GM21619 (cell line): ENCODE measurements at regions not wholly inside any gene's neighbourhood (a gene's known extent, or its start where the extent isn't known, plus 50 kb on each side); places are given as distances from the start of the nearest gene placed in this dataset.
"Not testable (repeated sequence)": the region's sequence is repeated elsewhere in the genome, so short reads cannot be mapped to it uniquely, and the experiment has no call there.

ENCODE experiments used
- ATAC-seq: cut with Tn5 transposase; IDR thresholded peaks from one replicate; pipeline ENCODE4 v1.9.1; 2021; ENCODE audit not compliant: unreplicated experiment

DNA sequence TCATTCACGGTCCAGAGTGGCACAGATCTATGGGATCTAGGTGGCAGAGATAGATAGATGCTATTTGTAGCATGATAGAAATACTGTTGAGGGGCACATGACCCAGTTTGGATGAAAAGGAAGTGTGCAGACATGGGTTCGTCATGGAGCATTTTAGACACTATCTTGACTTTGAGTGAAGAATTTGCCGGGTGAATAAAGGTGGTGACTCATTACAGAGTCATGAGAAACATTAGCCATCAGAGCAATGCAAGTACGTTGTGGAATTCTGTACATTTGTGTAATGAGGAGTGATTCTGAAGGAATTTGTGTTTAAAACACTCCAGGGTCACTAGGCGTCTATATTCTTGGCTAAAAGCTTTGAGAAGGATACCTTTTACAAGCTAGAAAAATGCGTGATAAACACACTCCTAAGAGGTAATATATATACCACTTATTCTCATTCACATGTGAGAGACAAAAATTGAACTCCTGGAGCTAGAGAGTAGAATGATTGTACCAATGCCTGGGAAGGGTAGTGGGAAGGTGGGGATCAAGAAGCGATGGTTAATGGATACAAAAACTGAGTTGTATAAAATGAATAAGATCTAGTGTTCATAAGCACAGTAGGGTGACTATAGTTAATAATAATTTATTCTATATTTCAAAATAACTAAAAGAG is 593.7 kb upstream of the LUZP2 start:
- no peak for ATAC-seq

GRCh38 chr11:23919455-23919854 is 577.4 kb upstream of the LUZP2 start:
- no peak for ATAC-seq

DNA sequence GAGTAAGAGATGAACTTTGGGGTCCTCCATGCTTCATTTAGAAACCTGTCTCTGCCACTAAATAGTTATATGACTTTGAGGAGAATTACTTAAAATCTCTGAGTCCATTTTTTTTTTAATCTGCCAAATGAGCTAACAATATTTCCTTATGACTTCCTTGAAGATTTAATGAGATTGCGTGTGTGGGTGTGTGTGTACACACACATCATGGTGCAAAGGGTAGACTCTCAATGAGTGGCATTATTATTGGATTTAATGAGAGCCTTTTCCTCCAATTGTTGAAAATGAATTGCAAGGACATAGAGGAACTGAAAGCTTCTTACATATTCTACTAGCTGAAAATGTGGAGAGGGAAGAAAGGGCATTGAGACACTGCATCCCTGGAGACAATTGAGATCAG is 573.5 kb upstream of the LUZP2 start:
- no peak for ATAC-seq

GRCh38 chr11:23924226-23924625 is 572.6 kb upstream of the LUZP2 start:
- ATAC-seq, result no peak

- ATAC-seq, result no peak
These were observed 565.4 kb upstream of the LUZP2 start for GRCh38 chr11:23931443-23931842.

DNA sequence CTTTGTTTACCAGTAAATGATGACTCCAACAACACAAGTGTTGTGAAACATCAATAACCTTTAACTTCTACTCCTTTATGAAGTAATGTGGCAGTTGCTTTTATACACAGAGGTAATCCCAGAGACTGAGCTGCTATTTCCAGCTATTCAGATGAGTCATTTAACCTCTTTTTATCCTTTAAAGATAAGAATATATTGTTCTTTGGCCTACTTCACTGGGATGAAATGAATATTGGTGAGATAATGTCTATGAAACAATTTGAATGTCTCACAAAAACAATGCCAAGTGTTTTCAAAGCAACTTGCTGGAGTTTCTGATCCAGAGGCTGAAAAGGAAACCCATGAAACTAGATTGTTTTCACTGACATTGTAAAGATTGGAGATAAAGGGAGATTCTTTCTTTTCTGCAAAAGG is 564.4 kb upstream of the LUZP2 start:
- no peak for ATAC-seq

DNA sequence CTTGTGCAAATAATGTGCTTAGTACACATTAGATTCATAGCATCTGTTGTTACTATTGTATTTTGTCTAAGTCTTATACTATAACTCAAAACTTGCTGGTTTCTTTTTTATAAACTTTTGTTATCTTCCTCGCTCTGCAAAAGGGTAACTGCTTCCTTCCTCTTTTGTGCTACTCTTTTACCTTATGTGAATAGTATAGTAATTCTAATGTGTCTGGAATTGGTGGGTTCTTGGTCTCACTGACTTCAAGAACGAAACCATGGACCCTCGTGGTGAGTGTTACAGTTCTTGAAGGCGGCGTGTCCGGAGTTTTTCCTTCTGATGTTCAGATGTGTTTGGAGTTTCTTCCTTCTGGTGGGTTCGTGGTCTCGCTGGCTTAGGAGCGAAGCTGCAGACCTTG is 563.1 kb upstream of the LUZP2 start:
- no peak for ATAC-seq

- not testable (repeated sequence) for ATAC-seq
These were observed 562.1 kb upstream of the LUZP2 start for GRCh38 chr11:23934671-23935270.

DNA sequence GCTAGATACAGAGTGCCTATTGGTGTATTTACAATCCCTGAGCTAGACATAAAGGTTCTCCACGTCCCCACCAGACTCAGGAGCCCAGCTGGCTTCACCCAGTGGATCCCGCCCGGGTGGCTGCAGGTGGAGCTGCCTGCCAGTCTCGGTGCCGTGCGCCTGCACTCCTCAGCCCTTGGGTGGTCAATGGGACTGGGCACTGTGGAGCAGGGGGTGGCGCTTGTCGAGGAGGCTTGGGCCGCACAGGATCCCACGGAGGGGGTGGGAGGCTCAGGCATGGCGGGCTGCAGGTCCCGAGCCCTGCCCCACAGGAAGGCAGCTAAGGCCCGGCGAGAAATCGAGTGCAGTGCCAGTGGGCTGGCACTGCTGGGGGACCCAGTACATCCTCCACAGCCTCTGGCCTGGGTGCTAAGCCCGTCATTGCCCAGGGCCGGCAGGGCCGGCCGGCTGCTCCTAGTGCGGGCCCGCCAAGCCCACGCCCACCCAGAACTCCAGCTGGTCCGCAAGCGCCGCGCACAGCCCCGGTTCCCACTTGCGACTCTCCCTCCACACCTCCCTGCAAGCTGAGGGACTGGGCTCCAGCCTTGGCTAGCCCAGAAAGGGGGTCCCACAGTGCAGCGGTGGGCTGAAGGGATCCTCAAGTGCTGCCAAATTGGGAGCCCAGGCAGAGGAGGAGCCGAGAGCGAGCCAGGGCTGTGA is 554.6 kb upstream of the LUZP2 start:
- ATAC-seq, result not testable (repeated sequence)

GRCh38 chr11:23944923-23945322 is 551.9 kb upstream of the LUZP2 start:
- no peak for ATAC-seq

- ATAC-seq, result no peak
These were observed 549.0 kb upstream of the LUZP2 start for GRCh38 chr11:23947883-23948282.

DNA sequence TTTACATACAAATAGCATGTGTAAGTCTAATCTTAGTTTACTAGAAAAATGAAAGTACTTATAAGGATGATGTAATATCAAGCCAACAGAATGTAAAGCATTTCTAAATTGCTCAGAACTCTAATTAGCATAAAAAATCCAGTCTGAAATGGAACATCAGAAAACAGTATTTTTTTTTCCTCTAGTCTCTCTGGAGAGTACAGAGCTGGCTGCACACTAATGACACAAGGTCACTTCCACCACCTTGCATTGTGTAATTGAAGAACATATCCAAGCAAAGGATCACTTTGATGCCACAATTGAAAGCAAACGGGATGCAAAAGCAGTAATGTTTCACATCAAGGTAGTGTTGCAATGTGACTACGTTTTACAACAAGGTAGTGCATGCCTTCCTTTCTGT is 548.0 kb upstream of the LUZP2 start:
- ATAC-seq, result no peak

- no peak for ATAC-seq
These were observed 542.7 kb upstream of the LUZP2 start for GRCh38 chr11:23953951-23954710.

DNA sequence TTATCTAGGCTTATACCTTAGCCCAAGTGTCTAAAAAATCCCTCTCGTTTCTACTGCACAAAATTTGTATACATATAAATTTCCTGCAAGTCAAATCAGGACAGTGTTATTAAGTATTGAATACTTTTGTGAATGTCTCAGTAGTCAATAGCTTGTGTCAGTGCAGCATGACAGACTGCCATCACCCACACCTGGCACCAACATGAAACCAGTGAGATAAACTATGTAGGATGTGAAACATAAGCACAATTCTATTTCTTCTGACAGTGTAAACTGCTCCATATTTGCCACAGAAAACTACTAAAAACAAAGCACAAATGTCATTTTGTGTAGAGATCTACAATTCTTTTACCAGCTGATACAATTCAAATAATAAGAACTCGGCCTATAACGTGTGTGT is 542.1 kb upstream of the LUZP2 start:
- no peak for ATAC-seq

- no peak for ATAC-seq
These were observed 540.3 kb upstream of the LUZP2 start for GRCh38 chr11:23956586-23956985.

- ATAC-seq, result no peak
These were observed 539.5 kb upstream of the LUZP2 start for GRCh38 chr11:23957314-23957713.

- no peak for ATAC-seq
These were observed 537.4 kb upstream of the LUZP2 start for GRCh38 chr11:23959462-23959861.

GRCh38 chr11:23961503-23962338 is 535.1 kb upstream of the LUZP2 start:
- no peak for ATAC-seq

- ATAC-seq, result no peak
These were observed 523.6 kb upstream of the LUZP2 start for GRCh38 chr11:23973244-23973643.

DNA sequence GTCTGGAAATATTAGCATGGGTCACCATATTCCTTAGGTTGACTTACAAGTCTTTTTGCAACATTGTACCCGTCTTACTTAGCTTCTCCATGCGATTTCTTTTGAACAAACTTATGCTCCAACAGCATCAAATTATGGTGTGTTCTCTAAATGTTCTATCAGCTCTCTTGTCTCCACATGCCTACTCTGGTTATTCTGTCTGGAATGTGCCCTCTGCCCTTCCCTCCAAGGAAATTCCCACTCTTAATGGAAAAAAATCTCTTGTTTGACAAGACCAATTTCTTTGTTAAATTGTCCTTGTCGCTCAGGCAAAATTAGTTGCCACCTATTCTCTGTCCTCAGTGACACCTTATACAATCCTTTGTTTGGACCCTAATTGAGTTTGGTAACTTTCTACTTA is 522.8 kb upstream of the LUZP2 start:
- no peak for ATAC-seq

DNA sequence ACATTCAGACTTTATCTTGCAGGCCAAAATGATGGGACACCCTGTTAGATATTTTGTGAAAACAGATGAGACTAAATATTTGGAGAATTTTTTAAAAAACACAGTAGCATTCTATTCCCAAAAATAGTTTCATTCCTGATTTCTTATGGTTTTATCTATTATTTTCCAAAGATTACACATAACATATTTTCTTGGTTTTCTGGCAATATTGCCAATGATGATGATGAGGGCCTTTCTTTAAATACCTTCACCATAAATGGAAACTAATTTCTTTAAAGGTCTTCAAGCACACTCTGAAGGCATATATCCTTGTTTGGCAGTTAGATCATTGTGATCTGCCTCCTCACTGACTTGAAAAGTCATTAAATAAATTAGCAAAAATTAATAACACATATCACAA is 522.3 kb upstream of the LUZP2 start:
- no peak for ATAC-seq
